GM23248 (cell line): ENCODE measurements at regions not wholly inside any gene's neighbourhood (a gene's known extent, or its start where the extent isn't known, plus 50 kb on each side); places are given as distances from the start of the nearest gene placed in this dataset.

Source experiments
- EZH2 ChIP-seq: fragments of 200-600 bp; sonication (generic); IDR thresholded peaks from 2 replicates; pipeline ENCODE4 v1.6.1; 2018; ENCODE audit warnings: antibody characterized with exemption, mild to moderate bottlenecking; ENCODE audit not compliant: insufficient read depth, poor library complexity, severe bottlenecking
- EZH2phosphoT487 ChIP-seq: fragments of 200-600 bp; sonication (generic); IDR thresholded peaks from 2 replicates; pipeline ENCODE4 v1.6.1; 2018; ENCODE audit warnings: antibody characterized with exemption, moderate library complexity, mild to moderate bottlenecking, low read depth; ENCODE audit not compliant: insufficient read depth

DNA sequence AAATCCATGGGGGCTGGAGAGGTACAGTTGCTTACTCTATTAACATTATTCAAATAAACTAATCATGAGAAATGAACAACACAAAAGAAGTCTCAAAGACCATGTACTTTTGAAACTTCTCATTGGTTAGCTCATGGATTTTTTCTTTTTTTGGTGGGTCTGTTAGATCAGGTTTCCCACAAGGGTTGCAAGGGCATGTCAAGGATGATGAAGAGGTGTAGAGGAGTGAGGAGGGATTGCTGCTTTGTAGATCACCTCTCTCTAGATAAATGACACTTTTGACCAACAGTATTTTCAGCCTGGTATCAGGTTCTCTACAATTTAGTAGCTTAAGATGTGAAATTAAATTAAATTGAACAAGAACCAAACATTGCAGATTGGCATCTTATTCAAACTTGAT lies 417.9 kb upstream of the AGA start:
- TF ChIP-seq EZH2 (no peak), EZH2phosphoT487 (no peak)
